DOHH2 (cell line): ENCODE measurements at regions not wholly inside any gene's neighbourhood (a gene's known extent, or its start where the extent isn't known, plus 50 kb on each side); places are given as distances from the start of the nearest gene placed in this dataset.

ENCODE experiments used
- H3F3A ChIP-seq: fragments of 200-600 bp; sonication (generic), shearing (Covaris generic); 2 replicates; pipeline ENCODE4 v1.6.0; 2016; ENCODE audit warnings: antibody characterized with exemption, mild to moderate bottlenecking; ENCODE audit not compliant: control insufficient read depth, insufficient read depth
- H3K27ac ChIP-seq: fragments of 200-600 bp; sonication (generic); 2 replicates; pipeline ENCODE4 v1.5.1; 2014; ENCODE audit warnings: low read depth, mild to moderate bottlenecking, low read length, moderate library complexity
- H3K27me3 ChIP-seq: fragments of 200-600 bp; sonication (generic); 2 replicates; pipeline ENCODE4 v1.6.1; 2014; ENCODE audit warnings: mild to moderate bottlenecking, low read length, mixed read lengths; ENCODE audit not compliant: control insufficient read depth
- H3K36me3 ChIP-seq: fragments of 200-600 bp; sonication (generic); 2 replicates; pipeline ENCODE4 v1.6.1; 2014; ENCODE audit warnings: mild to moderate bottlenecking, low read length, moderate library complexity, mixed read lengths; ENCODE audit not compliant: control insufficient read depth
- H3K4me1 ChIP-seq: fragments of 200-600 bp; sonication (generic); 2 replicates; pipeline ENCODE4 v1.6.1; 2014; ENCODE audit warnings: mild to moderate bottlenecking, low read length, mixed read lengths; ENCODE audit not compliant: control insufficient read depth
- H3K4me2 ChIP-seq: fragments of 200-600 bp; sonication (generic); 2 replicates; pipeline ENCODE4 v1.6.0; 2014; ENCODE audit warnings: mild to moderate bottlenecking, low read length, moderate library complexity
- H3K4me3 ChIP-seq: fragments of 200-600 bp; sonication (generic); 2 replicates; pipeline ENCODE4 v1.5.1; 2014; ENCODE audit warnings: mild to moderate bottlenecking, low read length, mixed read lengths
- H3K79me2 ChIP-seq: fragments of 200-600 bp; sonication (generic); 2 replicates; pipeline ENCODE4 v1.6.1; 2014; ENCODE audit warnings: mild to moderate bottlenecking, low read length, mixed read lengths; ENCODE audit not compliant: control insufficient read depth
- H3K9me2 ChIP-seq: fragments of 200-600 bp; sonication (generic); replicated peaks from 2 replicates; pipeline ENCODE4 v1.6.1; 2014; ENCODE audit warnings: mild to moderate bottlenecking, low read length, mixed read lengths; ENCODE audit not compliant: control insufficient read depth
- H3K9me3 ChIP-seq: fragments of 200-600 bp; sonication (generic); 2 replicates; pipeline ENCODE4 v1.6.1; 2014; ENCODE audit warnings: antibody characterized with exemption, low read length, mixed read lengths; ENCODE audit not compliant: control insufficient read depth, insufficient read depth
- H4K20me1 ChIP-seq: fragments of 200-600 bp; sonication (generic); 2 replicates; pipeline ENCODE4 v1.6.0; 2014; ENCODE audit warnings: low read depth, mild to moderate bottlenecking, antibody characterized with exemption, low read length, moderate library complexity; ENCODE audit not compliant: control insufficient read depth, insufficient read depth
- CTCF ChIP-seq: fragments of 200-600 bp; sonication (generic); IDR thresholded peaks from one replicate; pipeline ENCODE4 v1.5.1; 2014; ENCODE audit warnings: antibody characterized with exemption, mild to moderate bottlenecking, low read depth, low read length; ENCODE audit not compliant: poor library complexity, severe bottlenecking
- EZH2phosphoT487 ChIP-seq: fragments of 200-600 bp; sonication (generic); IDR thresholded peaks from 2 replicates; pipeline ENCODE4 v1.6.1; 2017; ENCODE audit warnings: borderline replicate concordance, mild to moderate bottlenecking, antibody characterized with exemption, low read length, moderate library complexity, mixed read lengths

- no peaks in the 10 kb centered on the region for H3K4me1 ChIP-seq
- no peak overlapping the region for H3K4me3 ChIP-seq
- H3K79me2 ChIP-seq = no peaks in the 10 kb centered on the region
- H3K4me2 ChIP-seq = no peak overlapping the region
- H4K20me1 ChIP-seq = no peaks in the 10 kb centered on the region
- no peak overlapping the region for H3K27ac ChIP-seq
- TF ChIP-seq EZH2phosphoT487 = no peak
- no peak for TF ChIP-seq CTCF
- H3K27me3 ChIP-seq = no peaks in the 10 kb centered on the region
- H3K9me3 ChIP-seq = no peaks in the 10 kb centered on the region
- no peaks in the 10 kb centered on the region for H3K36me3 ChIP-seq
- H3K9me2 ChIP-seq = no peaks in the 10 kb centered on the region
- no peaks in the 10 kb centered on the region for H3F3A ChIP-seq
These were observed 115.3 kb upstream of the KLHL4 start for GRCh38 chrX:87402256-87402655.

DNA sequence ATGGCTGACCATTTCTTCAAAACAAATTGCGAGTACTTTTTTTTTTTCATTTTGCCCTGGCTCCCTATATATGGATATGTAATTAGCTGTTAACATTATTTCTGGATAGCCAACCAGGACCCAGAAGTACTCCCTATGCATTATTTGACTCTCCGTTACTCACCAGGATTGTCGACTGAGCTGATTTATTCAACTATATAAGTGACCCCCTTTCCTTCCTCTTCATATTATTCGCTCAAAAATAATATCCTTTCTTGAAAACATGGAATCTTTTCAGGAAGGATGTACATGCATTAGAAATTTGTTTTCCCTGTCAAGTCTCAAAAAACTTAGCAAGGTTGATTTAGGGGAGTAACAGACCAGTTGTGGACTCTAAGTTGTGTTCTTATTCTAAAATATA, 114.1 kb upstream of the KLHL4 start:
- TF ChIP-seq EZH2phosphoT487 (no peak), CTCF (no peak)
- no peaks in the 10 kb centered on the region for H3K9me2 ChIP-seq
- no peaks in the 10 kb centered on the region for H3K27me3 ChIP-seq
- no peaks in the 10 kb centered on the region for H3K4me1 ChIP-seq
- H3K4me2 ChIP-seq = no peak overlapping the region
- no peaks in the 10 kb centered on the region for H3F3A ChIP-seq
- no peaks in the 10 kb centered on the region for H4K20me1 ChIP-seq
- no peaks in the 10 kb centered on the region for H3K79me2 ChIP-seq
- no peak overlapping the region for H3K27ac ChIP-seq
- H3K9me3 ChIP-seq = no peaks in the 10 kb centered on the region
- no peak overlapping the region for H3K4me3 ChIP-seq
- no peaks in the 10 kb centered on the region for H3K36me3 ChIP-seq

DNA sequence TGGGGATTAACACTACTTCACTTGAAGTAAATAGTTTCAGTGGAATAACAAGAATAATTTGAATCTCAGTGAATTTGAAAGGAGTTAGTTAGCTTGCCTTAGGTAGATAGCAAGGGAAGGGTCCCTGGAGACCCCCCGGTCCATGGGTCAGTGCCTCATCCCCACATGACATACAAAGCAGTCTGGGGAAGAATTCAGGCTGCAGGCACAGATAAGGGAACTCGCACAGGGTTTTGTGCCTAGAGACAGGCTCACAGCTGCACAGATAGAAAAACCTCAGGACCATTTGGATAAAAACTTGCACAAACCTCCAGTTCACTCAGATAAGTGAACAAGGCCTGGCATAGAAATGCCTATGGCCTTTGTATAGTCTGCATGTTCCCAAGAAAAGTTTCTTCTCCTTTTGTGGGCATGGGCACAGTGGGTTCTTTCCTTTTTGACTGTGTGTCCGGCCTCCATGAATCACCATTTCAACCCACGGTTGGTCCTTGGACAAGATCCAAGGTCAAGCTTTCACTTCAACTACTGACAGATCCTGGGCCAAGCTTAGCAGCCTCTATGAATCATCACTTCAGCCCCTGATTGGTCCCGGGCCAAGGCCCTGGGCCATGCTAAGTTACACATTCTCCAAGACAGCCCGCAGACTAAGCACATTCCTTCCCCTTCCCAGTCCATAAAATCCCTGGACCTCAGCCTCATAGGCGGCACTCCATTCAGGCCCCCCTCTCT, 108.3 kb upstream of the KLHL4 start:
- no peak overlapping the region for H3K4me3 ChIP-seq
- H4K20me1 ChIP-seq = no peaks in the 10 kb centered on the region
- H3K79me2 ChIP-seq = no peaks in the 10 kb centered on the region
- no peaks in the 10 kb centered on the region for H3K9me3 ChIP-seq
- H3K27ac ChIP-seq = no peak overlapping the region
- no peak for TF ChIP-seq CTCF
- TF ChIP-seq EZH2phosphoT487 = no peak
- no peaks in the 10 kb centered on the region for H3F3A ChIP-seq
- H3K9me2 ChIP-seq = no peaks in the 10 kb centered on the region
- no peaks in the 10 kb centered on the region for H3K4me1 ChIP-seq
- no peaks in the 10 kb centered on the region for H3K36me3 ChIP-seq
- no peaks in the 10 kb centered on the region for H3K27me3 ChIP-seq
- no peak overlapping the region for H3K4me2 ChIP-seq
